Breast epithelium (tissue), 4 donors: ENCODE measurements at regions not wholly inside any gene's neighbourhood (a gene's known extent, or its start where the extent isn't known, plus 50 kb on each side); places are given as distances from the start of the nearest gene placed in this dataset.
A peak's percentile ranks its signal among the peaks of the same experiment; 100 is the strongest.

ENCODE experiments used
- DNase-seq, 2 donors: peaks; one replicate each; pipeline ENCODE4 v3.0.0-alpha.2; 2019; ENCODE audit warnings: low spot score in 2 of 2
- H3K27ac ChIP-seq, 2 donors: fragments of 200-600 bp; sonication (generic) in 1 of 2; one replicate each; pipeline ENCODE4 v1.5.1; 2016 to 2019; ENCODE audit warnings: mild to moderate bottlenecking in 1 of 2
- H3K27me3 ChIP-seq, 2 donors: fragments of 200-600 bp; sonication (generic) in 1 of 2; one replicate each; pipeline versions ENCODE4 v1.5.1 to v1.6.0; 2017 to 2019; ENCODE audit warnings: control low read depth in 1 of 2, mild to moderate bottlenecking in 1 of 2
- H3K36me3 ChIP-seq: fragments of 200-600 bp; one replicate; pipeline ENCODE4 v1.5.1; 2019
- H3K4me1 ChIP-seq, 2 donors: fragments of 200-600 bp; sonication (generic); one replicate each; pipeline ENCODE4 v1.5.1; 2016 to 2019; ENCODE audit warnings: control low read depth in 1 of 2
- H3K4me3 ChIP-seq, 3 donors: fragments of 200-600 bp; sonication (generic); 1 replicate in 2 of 3; 2 replicates in 1 of 3; pipeline ENCODE4 v1.5.1; 2016 to 2019; ENCODE audit warnings: mild to moderate bottlenecking in 3 of 3, moderate library complexity in 2 of 3
- H3K9me3 ChIP-seq, 2 donors: fragments of 200-600 bp; sonication (generic) in 1 of 2; one replicate each; pipeline ENCODE4 v1.5.1; 2016 to 2019; ENCODE audit warnings: control low read depth in 1 of 2
- POLR2A ChIP-seq: fragments of 450-650 bp; IDR thresholded peaks from one replicate; pipeline ENCODE4 v1.6.1; 2016; ENCODE audit warnings: antibody characterized with exemption, mild to moderate bottlenecking, moderate library complexity
- POLR2AphosphoS5 ChIP-seq, 3 donors: sonication (generic); formaldehyde crosslinking; IDR thresholded peaks; one replicate each; pipeline ENCODE4 v1.6.1; 2017; ENCODE audit warnings: antibody characterized with exemption in 3 of 3
- intact Hi-C: fragments of 100-400 bp; cut with DNase I; formaldehyde crosslinking; loops from one replicate; pipeline ENCODE4 v1.15.1; 2023; ENCODE audit warnings: low total_unique reads
- TF ChIP-seq, protein P1 (sequence below), 3 donors: fragments of 450-650 bp; IDR thresholded peaks; one replicate each; pipeline ENCODE4 v1.5.1; 2016 to 2017; ENCODE audit warnings: antibody characterized with exemption in 3 of 3, mild to moderate bottlenecking in 3 of 3, moderate library complexity in 3 of 3

DNA sequence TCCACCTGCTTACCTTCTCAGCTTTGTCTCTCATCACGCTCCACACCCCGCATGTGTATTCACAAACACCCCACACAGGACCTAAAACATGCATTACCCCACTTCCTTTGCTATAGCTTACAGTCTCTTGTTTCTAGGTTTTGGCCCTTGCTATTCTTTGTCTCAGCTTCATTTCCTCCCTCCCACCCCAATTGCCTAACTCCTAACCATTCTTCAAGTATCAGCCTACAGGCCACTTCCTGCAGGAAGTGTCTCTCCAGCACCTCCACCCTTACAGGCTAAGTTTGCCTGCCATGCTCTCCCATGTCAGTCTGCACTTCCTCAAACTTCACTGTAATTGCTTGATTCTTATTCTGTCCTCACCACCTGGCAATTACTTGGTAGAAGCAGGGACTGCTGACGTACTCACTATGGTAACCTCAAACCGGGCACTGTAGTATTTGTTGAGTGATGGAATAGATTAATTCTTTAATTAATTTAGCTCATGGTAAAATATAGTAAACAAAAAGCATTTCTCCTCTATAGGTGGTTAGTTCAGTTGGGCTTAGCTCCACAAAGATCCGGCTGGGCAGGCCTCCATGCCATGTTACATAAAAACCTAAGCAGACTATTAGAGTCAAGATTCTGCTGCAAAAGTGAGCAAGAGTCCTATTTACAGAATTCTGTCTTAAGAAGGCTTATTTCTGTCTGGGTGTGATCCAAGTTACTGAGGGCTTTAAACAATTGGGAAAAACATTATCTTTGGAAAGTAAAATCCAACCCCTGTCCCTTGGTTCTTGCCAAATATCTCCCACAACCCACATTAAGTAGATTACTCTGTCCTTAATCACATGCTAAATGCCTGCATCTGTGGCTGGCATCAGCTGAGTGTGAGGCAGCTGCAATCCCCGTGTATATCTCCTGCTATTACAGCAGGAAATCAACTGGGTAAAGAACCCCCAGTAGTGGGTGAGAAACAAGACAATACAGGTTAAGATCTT is 124.7 kb upstream of the CPEB2 start:
- Histone ChIP-seq H3K27ac (peak overlapping the region; percentile 65 to 68), H3K36me3 (no peaks in the 10 kb centered on the region), H3K9me3 (no peaks in the 10 kb centered on the region), H3K27me3 (no peaks in the 10 kb centered on the region), H3K4me1 (no peaks in the 10 kb centered on the region), H3K4me3 (no peak overlapping the region)
- peak; percentile 38 to 71 for DNase-seq
- no peak for TF ChIP-seq POLR2A
- TF ChIP-seq POLR2AphosphoS5 (IDR thresholded peaks at IDR 0.05), result peak in 2 of 3 donors; percentile 26
- intact Hi-C loops, result no loop called here

DNA sequence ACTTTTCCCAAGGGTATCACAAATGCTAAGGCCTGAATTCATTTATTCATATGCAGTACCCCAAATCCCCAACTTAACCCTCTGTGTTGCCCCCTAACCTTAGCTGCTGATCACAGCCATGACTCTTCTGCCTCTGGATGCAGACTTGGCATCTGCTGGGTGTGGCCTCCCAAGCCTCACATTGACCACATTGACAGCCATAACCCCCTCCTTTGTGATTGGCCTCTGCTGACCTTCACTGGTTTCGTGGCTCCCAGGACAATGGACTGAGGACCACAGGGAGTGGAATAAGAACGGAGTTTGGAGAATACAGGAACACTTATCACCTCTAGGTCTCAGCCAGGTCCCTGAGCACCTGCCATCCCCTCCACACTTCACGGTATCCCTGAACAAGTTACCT is 123.6 kb upstream of the CPEB2 start:
- TF ChIP-seq POLR2A (no peak), POLR2AphosphoS5 (IDR thresholded peaks at IDR 0.05) (no peak)
- TF ChIP-seq, protein P1, sequence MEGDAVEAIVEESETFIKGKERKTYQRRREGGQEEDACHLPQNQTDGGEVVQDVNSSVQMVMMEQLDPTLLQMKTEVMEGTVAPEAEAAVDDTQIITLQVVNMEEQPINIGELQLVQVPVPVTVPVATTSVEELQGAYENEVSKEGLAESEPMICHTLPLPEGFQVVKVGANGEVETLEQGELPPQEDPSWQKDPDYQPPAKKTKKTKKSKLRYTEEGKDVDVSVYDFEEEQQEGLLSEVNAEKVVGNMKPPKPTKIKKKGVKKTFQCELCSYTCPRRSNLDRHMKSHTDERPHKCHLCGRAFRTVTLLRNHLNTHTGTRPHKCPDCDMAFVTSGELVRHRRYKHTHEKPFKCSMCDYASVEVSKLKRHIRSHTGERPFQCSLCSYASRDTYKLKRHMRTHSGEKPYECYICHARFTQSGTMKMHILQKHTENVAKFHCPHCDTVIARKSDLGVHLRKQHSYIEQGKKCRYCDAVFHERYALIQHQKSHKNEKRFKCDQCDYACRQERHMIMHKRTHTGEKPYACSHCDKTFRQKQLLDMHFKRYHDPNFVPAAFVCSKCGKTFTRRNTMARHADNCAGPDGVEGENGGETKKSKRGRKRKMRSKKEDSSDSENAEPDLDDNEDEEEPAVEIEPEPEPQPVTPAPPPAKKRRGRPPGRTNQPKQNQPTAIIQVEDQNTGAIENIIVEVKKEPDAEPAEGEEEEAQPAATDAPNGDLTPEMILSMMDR (IDR thresholded peaks at IDR 0.05), result no peak
- Histone ChIP-seq H3K27ac (peak overlapping the region; percentile 42 to 68), H3K4me3 (no peak overlapping the region), H3K4me1 (no peaks in the 10 kb centered on the region), H3K9me3 (no peaks in the 10 kb centered on the region), H3K27me3 (no peaks in the 10 kb centered on the region), H3K36me3 (no peaks in the 10 kb centered on the region)
- no peak for DNase-seq
- intact Hi-C loops, result no loop called here

DNA sequence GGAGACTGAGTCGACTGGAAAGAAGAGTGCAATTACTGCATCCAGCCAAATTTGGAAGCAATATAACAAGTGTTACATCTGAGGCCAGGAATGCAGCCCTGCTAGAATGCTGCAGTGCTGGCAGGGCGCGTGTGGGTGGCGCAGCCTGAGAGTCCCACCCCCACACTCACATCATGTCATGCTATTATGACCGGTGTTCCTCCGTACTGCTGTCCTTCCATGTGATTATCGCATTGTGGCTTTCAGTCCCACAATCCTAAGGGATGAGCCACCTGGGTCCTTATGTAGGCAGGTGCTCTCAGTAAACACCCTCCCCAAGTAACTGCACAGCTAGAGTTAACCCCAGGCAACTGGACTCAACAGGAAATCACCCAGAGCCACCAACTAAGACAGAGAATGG is 122.6 kb upstream of the CPEB2 start:
- intact Hi-C loops, result no loop called here
- peak; percentile 58 to 79 for DNase-seq
- no peaks in the 10 kb centered on the region for H3K4me1 ChIP-seq

DNA sequence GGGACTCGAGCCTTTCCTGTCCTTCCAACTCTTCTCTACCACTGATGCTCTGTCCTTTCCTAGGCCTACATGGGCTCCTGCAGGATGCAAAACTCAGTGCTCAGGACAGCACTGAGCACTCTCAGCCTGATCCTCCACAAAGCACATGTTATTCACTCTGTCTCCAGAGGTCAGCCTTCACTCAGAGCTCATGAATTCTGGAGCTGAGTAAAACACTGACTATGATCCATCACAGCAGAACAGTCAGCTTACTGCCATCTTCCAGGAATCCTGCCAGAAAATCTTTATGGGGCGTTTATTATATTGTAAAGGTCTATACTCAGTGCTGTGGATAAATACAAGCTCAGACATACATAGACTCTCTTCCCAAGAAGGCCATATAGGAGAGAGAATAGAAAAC is 121.5 kb upstream of the CPEB2 start:
- intact Hi-C loops, result no loop called here
- Histone ChIP-seq H3K4me1 (no peaks in the 10 kb centered on the region), H3K9me3 (no peaks in the 10 kb centered on the region), H3K36me3 (no peaks in the 10 kb centered on the region), H3K4me3 (no peak overlapping the region), H3K27ac (peak overlapping the region in 1 of 2 donors; percentile 1), H3K27me3 (no peaks in the 10 kb centered on the region)
- TF ChIP-seq POLR2A, result no peak
- TF ChIP-seq, protein P1 (IDR thresholded peaks at IDR 0.05), result no peak
- DNase-seq, result no peak

More for the DNA sequence above, 122.6 kb upstream of the CPEB2 start:
- H3K36me3 ChIP-seq, result no peaks in the 10 kb centered on the region
- TF ChIP-seq POLR2A (no peak), POLR2AphosphoS5 (IDR thresholded peaks at IDR 0.05) (peak in 1 of 3 donors; percentile 38)
- TF ChIP-seq, protein P1 (IDR thresholded peaks at IDR 0.05), result no peak
- H3K9me3 ChIP-seq, result no peaks in the 10 kb centered on the region
- no peak overlapping the region for H3K4me3 ChIP-seq
- H3K27me3 ChIP-seq, result no peaks in the 10 kb centered on the region
- H3K27ac ChIP-seq, result peak overlapping the region; percentile 42 to 68

DNA sequence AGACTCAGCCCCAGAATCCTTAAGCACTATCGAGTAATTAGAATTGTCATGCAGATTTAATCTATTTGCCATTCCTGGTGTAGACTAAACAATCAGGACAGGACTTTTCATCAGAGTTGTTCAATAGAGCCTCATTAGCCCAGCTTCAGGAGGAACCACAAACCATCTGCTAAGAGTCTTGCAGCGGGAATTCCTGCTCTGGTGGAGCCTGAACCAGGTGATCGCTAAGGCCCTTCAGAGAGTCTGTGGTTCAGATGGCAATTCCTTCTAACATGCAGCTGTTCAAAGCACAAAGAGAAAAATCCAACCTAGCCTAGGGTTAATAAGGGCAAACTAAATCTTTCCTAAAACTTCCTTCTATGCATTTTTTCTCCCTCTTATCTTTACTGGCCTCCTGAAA is 119.1 kb upstream of the CPEB2 start:
- Histone ChIP-seq H3K4me1 (no peaks in the 10 kb centered on the region), H3K4me3 (no peak overlapping the region), H3K9me3 (no peaks in the 10 kb centered on the region), H3K36me3 (no peaks in the 10 kb centered on the region), H3K27me3 (no peaks in the 10 kb centered on the region), H3K27ac (no peak overlapping the region)
- TF ChIP-seq POLR2AphosphoS5 (IDR thresholded peaks at IDR 0.05) (no peak), POLR2A (no peak)
- TF ChIP-seq, protein P1 (IDR thresholded peaks at IDR 0.05), result no peak
- DNase-seq, result no peak
- intact Hi-C loops, result no loop called here
